ENCODE measurements at regions not wholly inside any gene's neighbourhood (a gene's known extent, or its start where the extent isn't known, plus 50 kb on each side); places are given as distances from the start of the nearest gene placed in this dataset.

GRCh38 chr14:97900196-97900854, 1103.1 kb downstream of the VRK1 start:
- peaks cover 3% of the 10 kb centered on the region for H3K9me3 ChIP-seq (replicated peaks; ENCODE audit: control insufficient read depth, insufficient read depth, low read length)
- CTCF ChIA-PET: no interaction called here
- no peaks in the 10 kb centered on the region for H3K9me1 ChIP-seq (replicated peaks; ENCODE audit: control insufficient read depth, extremely low read depth, insufficient read depth, low read length)
- no peaks in the 10 kb centered on the region for H3K4me1 ChIP-seq (ENCODE audit: control insufficient read depth, extremely low read depth, insufficient read depth, low read length)
- H3K79me2 ChIP-seq (ENCODE audit: control insufficient read depth, insufficient read depth, low read length): no peaks in the 10 kb centered on the region
- BruUV-seq (replicated peaks): no TSS peak
- intact Hi-C loops (cut with micrococcal nuclease) (no loop called here), dilution Hi-C loops (cut with MboI; ENCODE audit: extremely low pct_ligation_motif_present, low sequenced_read_pairs) (no loop called here)
- H4K20me1 ChIP-seq (replicated peaks; ENCODE audit: control insufficient read depth, extremely low read depth, insufficient read depth, low read length): no peaks in the 10 kb centered on the region
- POLR2A ChIA-PET: no interaction called here
- FAIRE-seq: no peak
- no peak for TF ChIP-seq FOS (IDR thresholded peaks at IDR 0.05; ENCODE audit: borderline replicate concordance, insufficient read depth, low read length)
- no peak for TF ChIP-seq MAX (IDR thresholded peaks at IDR 0.05; ENCODE audit: insufficient read depth, insufficient read length)
- TF ChIP-seq JUN (IDR thresholded peaks at IDR 0.05; ENCODE audit: borderline replicate concordance, insufficient read depth, insufficient read length, low read depth): no peak
- no peak for TF ChIP-seq MYC (IDR thresholded peaks at IDR 0.05; ENCODE audit: low read depth, low read length)
- no peak for TF ChIP-seq POLR2A (IDR thresholded peaks at IDR 0.05; ENCODE audit: low read depth, low read length)
- TF ChIP-seq EZH2 (IDR thresholded peaks at IDR 0.05; ENCODE audit: borderline replicate concordance, low read depth, low read length, severe bottlenecking): no peak
- TF ChIP-seq CTCF (IDR thresholded peaks at IDR 0.05; ENCODE audit: extremely low read depth in 1 of 2, insufficient read depth in 1 of 2, low read depth in 1 of 2, low read length in 2 of 2): no peak
- no peak for TF ChIP-seq POLR2AphosphoS5 (IDR thresholded peaks at IDR 0.05; ENCODE audit: insufficient read depth, low read depth, low read length)
- no peak for TF ChIP-seq GATA2 (IDR thresholded peaks at IDR 0.05; ENCODE audit: insufficient read depth, insufficient read length, low read depth, low read length)
- no peak overlapping the region for H2AFZ ChIP-seq (ENCODE audit: low read depth, low read length)
- no peak overlapping the region for H3K9ac ChIP-seq (replicated peaks; ENCODE audit: extremely low read depth, insufficient read depth, low read length)
- no peak overlapping the region for H3K27ac ChIP-seq (ENCODE audit: insufficient read depth, low read depth, low read length)
- DNase-seq (ENCODE audit: low read depth, low spot score): no peak
- H3K4me3 ChIP-seq (replicated peaks in 1 of 3; ENCODE audit: insufficient read depth in 1 of 3, low read depth in 1 of 3, low read length in 3 of 3): no peak overlapping the region
- H3K4me2 ChIP-seq (ENCODE audit: insufficient read depth, low read length): no peak overlapping the region
- H3K36me3 ChIP-seq (ENCODE audit: control insufficient read depth in 2 of 2, extremely low read depth in 1 of 2, insufficient read depth in 2 of 2, low read length in 2 of 2): no peaks in the 10 kb centered on the region
- no peaks in the 10 kb centered on the region for H3K27me3 ChIP-seq (ENCODE audit: control insufficient read depth in 2 of 2, insufficient read depth in 2 of 2, low read length in 2 of 2)
